DMS53 (cell line): ENCODE measurements at regions not wholly inside any gene's neighbourhood (a gene's known extent, or its start where the extent isn't known, plus 50 kb on each side); places are given as distances from the start of the nearest gene placed in this dataset.

Experiments used
- DNase-seq: peaks from one replicate; lab custom pipeline; 2025; lab: John Stamatoyannopoulos, UW

GRCh38 chr10:2019281-2019680 lies 282.0 kb upstream of the ADARB2 start:
- no peak for DNase-seq

DNA sequence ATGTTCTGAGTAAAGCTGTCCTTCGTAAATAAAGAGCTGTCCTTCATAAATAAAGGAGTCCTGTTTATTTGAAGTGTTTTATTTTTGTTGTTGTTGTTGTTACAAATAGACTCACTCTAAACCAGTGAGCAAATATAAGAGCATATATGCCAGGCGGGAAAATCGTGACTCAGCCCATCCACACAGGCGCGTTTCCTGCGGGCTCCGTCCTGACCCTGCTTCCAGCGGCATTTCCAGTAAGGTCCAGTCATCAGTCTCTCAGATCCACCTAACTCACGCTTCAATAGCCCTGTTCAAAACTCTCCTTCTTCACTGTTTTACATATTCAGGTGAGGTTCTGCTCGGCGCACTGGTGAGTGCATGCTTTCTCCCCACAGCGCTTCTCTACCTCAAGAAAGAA lies 277.2 kb upstream of the ADARB2 start:
- DNase-seq, result no peak

DNA sequence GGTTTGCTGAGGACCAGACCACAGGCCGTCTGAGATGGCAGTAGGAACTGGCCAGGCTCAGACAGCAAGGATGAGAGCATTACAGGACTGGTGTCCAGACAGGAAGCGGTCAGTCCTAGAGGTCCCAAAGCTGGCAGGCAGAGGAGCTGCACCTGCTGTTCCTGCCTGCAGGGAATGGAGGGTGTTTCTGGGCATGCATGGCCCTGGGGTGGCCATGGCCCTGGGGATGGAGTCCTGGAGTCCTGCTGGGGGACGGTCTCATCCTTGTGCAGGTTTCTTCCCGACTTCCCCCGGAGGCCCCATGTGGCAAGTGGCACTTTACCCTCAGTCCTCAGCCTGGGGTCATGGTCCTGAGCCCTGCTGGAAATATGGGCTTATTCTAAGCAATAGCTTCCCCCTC lies 274.9 kb upstream of the ADARB2 start:
- no peak for DNase-seq

DNA sequence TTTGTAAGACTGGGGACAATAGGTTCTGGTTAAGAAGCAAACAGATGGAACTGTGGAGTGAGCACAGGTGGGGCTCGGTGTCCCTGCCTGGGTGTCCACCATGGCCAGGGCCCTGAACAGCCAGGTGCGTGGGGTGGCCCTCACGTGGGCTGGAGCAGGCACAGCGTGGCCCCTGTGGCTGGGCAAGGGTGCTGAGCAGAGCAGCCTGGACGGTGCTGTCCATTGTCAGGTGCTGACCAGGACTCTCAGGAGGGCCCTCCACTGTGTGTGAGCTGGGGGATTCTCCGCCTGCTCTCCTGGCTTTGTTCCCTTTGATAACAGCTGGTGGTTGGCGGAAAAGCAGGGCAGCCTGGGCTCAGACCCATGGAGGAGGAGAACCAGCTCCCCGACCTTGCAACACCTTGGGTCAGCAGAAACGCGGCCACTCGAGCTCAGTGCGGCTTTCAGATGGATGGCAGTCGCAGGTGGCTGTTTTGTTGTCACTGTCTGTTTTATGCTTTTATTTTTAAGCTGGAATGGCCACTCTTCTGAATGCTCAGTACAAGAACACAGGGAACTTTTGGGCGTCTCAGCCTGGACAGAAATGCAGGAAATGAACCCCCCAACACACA lies 273.9 kb upstream of the ADARB2 start:
- no peak for DNase-seq

- no peak for DNase-seq
Observed at GRCh38 chr10:2005546-2005945, 268.2 kb upstream of the ADARB2 start.

DNA sequence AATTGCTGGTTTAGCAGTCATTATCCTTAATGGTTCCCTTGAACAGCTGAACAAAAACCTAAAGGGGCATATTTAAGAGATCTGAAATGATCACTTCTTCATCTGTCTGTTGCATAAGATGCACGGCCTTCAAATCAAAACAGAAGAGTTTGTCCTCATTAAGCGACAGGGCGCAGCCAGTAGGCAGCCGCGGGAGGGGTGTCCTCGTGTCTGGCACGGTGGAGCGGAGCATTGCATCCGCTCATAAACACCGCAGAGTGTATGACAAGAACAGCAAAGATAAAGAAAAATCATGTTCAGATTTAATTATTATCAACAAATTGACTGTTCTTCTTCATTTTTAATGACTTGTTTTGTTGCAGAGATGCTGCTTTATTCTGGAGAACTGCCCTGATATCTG lies 255.6 kb upstream of the ADARB2 start:
- DNase-seq, result no peak

GRCh38 chr10:1989090-1989489 lies 251.8 kb upstream of the ADARB2 start:
- DNase-seq, result no peak

- DNase-seq, result no peak
Observed at GRCh38 chr10:1981976-1982375, 244.7 kb upstream of the ADARB2 start.

GRCh38 chr10:1980459-1980858 lies 243.1 kb upstream of the ADARB2 start:
- DNase-seq, result no peak

DNA sequence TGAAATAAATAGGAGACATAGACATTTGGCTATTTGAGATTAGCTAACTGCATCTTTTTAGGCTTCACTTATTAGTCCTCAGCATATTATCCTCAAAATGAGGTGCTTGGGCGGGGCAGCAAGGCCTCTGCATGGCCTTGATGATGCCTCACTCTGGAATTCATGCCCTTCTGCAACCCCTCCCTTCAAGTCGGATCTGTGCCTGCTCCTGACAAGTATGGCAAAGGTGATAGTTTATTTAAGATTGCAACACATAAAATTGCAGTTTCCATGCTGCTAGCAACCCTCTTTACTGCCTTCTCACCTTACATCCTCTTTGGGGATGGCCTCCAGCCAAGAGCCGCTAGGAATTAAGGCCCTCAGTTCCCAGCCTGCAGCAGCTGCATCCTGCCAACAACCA lies 241.3 kb upstream of the ADARB2 start:
- DNase-seq, result no peak

DNA sequence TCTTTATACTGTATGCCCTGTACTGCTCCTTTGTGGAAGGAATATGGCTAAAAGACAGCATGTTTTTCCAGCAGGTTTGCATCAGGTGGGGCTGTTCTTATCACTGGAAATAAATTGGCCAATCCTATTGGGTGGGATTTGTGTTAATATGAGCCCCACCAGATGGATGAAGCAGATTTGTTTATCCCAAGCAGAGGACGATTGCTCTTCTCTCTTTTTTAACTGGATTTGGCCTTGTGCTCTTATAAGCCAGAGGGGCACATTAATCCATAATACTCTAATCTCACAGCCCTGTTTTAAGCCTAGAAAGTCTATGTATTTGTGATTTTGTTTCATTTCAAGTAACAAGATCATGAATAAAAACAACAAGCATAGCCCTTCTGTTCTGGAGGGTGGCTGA lies 240.1 kb upstream of the ADARB2 start:
- no peak for DNase-seq

- DNase-seq, result no peak
Observed at GRCh38 chr10:1972406-1972805, 235.1 kb upstream of the ADARB2 start.

GRCh38 chr10:1968257-1969033 lies 231.1 kb upstream of the ADARB2 start:
- DNase-seq, result no peak

- no peak for DNase-seq
Observed at GRCh38 chr10:1966712-1967376, 229.5 kb upstream of the ADARB2 start.

DNA sequence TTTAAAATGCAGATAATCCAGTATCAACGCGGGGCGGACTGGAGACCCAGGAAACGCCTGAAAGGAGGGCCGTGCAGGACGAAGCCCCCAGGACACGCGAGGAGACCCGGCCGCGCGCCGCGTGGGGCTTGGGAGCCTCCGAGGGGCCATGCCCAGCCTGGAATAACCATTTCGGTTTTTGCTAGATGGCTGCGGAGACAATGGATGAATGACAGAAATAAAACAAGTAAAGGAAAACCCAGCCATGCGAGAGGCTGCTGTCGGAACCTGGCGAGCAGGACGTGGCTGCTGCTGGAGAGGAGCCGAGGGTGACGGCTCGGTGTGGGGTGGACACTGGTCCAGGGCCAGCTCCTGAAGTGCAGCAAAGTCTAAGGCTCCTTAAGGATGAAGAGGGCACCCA lies 227.2 kb upstream of the ADARB2 start:
- DNase-seq, result no peak

DNA sequence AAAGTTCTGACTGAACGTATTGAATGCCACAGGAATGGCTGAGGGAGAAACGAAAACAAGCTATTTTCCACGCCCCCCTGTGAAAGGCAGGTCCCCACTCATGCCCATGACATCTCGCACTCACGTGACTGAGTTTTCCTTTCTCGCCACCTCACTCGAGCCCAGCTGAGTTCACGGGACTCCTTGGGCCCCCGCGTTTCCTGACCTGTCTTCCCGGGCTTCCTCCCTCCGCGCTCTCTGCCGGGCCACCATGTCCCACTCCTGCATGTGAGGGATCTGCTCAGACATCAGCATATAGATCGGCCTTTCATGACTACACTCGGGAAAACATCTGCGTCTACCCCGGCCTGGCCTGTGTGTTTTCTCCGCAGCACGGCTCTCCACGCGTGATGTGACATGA lies 226.0 kb upstream of the ADARB2 start:
- DNase-seq, result no peak

DNA sequence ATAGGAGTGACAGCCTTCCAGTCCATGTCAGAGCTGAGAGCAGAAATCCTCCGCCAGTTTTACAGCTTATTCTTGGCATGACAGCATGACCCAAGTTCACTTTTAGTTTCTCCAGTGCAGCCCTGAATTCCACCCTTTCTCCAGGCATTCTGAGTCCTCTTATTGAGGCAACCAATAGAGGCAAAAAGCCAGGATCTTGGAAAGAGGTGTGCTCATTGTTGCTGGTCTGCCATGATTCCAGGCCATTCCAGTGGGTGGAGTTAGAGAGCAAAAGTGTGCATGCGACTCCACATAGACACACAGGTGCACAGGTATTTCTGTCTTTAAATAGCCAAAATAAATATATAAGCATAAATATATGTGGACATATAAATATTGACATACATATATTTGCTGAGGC lies 224.7 kb upstream of the ADARB2 start:
- peak; percentile 15 for DNase-seq

DNA sequence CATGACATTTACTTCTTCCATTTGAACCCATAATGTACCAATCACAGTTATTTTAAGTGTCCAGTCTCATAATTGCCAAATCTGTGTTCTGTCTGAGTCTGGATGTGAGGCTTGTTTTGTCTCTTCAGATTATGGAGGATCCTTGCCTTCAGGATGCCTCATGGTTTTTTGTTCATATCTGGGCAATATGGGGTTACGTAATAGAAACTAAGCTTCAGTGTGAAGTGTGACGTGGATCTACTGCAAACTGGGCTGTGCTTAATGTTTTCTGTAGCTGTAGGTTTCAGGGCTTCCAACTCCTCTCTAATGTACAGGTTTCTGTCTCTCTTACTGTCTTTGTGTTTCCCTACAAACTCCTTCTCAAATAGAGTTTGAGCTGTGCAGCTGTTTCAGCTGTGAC lies 223.7 kb upstream of the ADARB2 start:
- DNase-seq, result no peak

GRCh38 chr10:1957057-1957456 lies 219.7 kb upstream of the ADARB2 start:
- no peak for DNase-seq

DNA sequence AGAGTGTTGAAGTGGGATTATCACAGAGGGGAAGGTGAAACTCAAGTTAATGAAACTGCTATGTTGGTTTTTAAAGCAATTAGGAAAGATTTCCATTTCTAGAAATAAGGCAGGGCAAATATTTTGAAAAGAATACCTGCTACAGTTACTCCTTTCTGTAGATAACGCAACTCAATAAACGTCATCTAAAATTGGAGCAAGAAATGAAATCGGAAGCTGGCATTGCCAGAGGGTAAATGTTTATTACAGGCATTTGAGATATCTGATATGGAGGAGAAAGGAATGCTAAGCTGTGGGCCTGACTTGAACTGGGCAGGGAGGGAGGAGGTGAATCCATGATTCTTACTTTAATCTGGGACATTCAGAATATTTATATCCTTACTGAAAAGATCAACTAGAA lies 217.0 kb upstream of the ADARB2 start:
- DNase-seq, result no peak

DNA sequence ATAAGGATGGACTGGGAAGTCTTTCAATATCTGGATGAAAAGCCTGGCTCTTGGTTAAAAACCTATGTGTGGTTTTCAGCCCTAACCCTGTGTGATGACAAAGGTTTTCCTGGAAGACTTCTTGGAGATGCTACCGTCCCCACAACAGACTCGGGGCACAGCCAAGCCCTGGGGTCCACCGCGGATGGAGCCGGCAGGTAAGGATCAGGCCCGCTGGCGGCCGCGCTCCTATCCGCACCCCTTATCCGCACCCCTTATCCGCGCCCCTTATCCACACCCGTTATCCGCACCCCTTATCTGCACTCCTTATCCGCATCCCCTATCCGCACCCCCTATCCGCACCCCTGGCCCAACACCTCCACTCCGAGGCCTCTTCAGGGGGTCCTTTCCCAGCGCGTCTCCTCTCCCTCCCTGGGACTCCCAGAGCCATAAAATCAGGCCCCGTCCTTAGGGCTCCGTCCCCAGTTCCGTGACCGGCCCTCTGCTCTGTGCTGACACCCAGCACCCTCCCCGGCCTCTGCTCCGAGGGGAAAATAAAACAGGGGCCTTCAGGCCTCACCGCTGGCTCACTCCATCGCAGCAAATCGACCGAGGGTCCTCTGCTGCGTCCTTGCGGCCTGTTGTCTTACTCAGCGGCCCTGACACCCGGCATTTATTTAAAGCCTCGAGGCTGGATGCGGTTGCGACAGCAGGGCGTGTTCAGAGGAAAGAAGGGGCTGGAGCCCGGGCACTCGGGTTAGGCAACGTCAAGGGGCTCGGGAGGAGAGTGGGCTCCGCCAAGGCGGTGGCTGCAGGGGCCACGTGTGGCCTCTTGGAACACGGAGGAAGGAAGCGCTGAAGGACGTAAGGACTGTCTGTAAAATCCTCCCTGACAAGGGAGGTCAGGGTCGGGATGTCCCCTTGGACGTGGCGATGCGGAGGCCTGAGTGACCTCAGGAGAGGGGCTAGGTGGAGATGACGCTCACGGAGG lies 215.1 kb upstream of the ADARB2 start:
- DNase-seq, result no peak

DNA sequence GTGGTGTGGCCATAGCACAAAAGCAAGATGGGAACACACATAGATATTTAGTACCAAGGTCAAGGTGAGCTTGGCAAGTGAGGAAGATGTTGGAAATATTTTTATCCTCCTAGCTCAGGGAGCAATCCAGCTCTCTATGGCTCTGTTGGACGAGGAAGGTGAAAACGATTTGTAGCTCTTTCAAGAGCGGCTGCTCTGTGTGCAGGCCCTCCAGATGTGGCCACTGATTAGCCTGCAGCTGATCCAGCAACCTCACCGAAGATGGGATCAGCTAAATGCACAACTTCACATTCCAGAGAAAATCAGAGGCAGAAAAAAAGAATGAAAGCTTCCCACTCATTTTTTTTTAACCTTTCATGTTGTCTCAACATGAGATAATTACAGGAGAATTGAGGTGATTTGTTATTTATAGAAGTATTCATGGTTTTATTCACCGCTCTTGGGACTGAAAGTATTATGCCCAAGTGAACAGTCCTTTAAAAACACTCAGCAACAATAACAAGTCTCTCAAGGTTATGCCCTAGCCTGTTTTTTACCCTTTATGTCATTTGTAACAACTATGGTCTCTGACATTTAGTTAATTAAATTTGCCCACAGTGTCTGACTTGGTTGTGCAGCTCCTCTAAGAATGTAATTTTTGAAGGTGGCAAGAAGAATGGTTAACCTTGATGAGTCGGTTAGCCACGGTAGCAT lies 213.6 kb upstream of the ADARB2 start:
- no peak for DNase-seq
